GM10266 (cell line): ENCODE measurements at regions not wholly inside any gene's neighbourhood (a gene's known extent, or its start where the extent isn't known, plus 50 kb on each side); places are given as distances from the start of the nearest gene placed in this dataset.
"Not testable (repeated sequence)": the region's sequence is repeated elsewhere in the genome, so short reads cannot be mapped to it uniquely, and the experiment has no call there.

Experiments used
- DNase-seq: peaks from one replicate; pipeline ENCODE4 v3.0.0; 2012; ENCODE audit errors: extremely low spot score
- TF ChIP-seq, protein P1 (sequence below): IDR thresholded peaks from 2 replicates; pipeline ENCODE4 v1.5.1; 2012; ENCODE audit warnings: mild to moderate bottlenecking, low read depth; ENCODE audit not compliant: control insufficient read depth, insufficient read depth; ENCODE audit errors: missing control alignments

DNA sequence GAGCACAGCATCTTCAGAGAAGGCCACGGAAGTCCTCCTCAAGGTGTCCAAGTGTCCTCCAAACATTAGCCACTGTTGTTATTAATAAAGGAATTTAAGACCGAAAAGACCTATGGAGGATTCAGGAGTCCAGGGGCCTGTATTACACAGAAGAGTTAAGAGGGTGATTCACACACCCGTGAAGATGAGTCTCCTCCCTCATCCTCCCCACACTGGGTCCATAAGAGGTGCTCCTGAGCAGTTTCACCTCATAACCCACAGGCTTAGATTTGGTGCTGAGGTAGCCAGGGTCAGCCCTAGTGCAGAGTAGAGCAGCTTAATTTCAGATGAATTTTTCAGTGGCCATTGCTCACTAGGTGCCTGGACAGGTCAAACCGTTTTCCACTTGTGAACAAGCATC, 65.3 kb downstream of the PRR18 start:
- TF ChIP-seq, protein P1, sequence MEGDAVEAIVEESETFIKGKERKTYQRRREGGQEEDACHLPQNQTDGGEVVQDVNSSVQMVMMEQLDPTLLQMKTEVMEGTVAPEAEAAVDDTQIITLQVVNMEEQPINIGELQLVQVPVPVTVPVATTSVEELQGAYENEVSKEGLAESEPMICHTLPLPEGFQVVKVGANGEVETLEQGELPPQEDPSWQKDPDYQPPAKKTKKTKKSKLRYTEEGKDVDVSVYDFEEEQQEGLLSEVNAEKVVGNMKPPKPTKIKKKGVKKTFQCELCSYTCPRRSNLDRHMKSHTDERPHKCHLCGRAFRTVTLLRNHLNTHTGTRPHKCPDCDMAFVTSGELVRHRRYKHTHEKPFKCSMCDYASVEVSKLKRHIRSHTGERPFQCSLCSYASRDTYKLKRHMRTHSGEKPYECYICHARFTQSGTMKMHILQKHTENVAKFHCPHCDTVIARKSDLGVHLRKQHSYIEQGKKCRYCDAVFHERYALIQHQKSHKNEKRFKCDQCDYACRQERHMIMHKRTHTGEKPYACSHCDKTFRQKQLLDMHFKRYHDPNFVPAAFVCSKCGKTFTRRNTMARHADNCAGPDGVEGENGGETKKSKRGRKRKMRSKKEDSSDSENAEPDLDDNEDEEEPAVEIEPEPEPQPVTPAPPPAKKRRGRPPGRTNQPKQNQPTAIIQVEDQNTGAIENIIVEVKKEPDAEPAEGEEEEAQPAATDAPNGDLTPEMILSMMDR: no peak
- no peak for DNase-seq

DNA sequence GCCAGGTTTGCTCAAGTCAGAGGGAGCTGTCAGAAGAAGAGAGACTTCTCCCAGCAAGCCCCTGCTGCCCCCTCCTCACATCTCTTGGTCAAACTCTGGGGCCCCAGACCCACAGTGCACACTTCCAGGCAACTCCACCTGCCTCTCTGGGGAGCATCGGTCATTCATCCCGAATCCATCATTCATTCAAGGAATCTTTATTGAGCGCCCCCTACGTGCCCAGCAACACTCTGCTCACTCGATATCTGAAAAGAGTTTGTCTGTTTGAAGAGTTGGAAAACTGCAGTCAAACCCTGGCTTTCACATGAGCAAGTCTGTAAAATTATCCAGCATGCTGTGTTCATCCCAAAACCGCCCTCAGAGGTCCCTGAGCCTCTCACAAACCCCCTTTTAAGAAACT, 66.2 kb downstream of the PRR18 start:
- no peak for DNase-seq

DNA sequence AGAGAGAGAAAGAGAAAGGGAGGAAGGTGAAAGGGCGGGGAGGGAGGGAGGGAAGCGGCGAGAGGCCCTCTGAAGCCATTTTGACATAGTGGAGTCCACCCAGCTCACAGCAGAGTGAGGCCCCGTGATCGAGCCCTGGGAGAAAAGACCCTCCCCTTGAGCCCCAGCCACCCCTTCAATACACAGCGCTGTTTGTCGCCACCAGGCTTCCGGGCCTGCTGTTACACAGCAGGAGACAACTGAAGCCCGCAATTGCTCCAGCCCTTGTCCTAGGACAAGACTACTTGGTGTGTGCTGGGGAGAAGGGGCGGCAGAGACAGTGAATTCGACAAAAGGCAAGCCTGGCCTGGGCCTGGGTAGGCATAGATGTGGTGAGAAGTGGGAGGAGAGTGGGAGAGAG, 67.3 kb downstream of the PRR18 start:
- TF ChIP-seq, protein P1: no peak
- DNase-seq: no peak

More for the DNA sequence above, 66.2 kb downstream of the PRR18 start:
- TF ChIP-seq, protein P1: no peak

DNA sequence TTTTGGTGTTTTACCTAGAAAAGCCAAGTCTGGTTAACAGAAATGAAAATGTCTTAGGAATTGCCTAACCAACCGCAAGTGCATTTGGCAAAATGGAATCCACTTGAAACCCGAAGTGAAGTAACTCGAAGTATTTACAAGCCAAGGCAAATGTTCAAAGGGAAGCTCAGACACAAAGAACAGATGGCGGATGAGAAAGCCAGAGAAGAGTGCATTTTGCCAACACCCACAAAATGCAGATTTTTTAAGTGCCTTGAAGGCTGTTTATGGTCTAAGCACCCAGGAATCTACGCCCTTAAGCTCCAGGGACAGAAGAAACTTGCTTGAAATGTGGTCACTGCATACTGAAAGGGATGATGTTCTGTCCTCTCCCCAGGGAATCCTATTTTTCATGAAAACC, 70.0 kb upstream of the TBXT start:
- no peak for DNase-seq
- TF ChIP-seq, protein P1: no peak

DNA sequence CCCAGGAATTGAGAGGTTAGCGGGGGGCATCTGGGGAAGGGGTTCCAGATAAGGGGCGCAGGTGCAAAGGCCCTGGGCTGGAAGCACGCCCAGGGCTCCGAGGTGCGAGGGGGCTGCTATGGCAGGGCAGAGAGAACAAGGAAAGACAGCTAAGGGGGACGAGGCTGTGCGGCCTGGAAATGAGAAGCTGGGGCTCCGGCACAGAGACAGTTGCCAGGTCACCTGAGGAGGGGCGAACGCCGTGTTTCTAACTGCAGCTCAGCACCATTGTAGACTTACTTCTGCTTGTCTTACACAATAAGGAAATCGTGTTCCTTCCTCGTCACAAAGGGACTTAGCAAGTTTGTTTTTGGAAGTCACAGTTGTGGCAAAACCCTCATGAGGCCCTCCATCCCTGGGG, 68.9 kb upstream of the TBXT start:
- DNase-seq: no peak
- TF ChIP-seq, protein P1: no peak

DNA sequence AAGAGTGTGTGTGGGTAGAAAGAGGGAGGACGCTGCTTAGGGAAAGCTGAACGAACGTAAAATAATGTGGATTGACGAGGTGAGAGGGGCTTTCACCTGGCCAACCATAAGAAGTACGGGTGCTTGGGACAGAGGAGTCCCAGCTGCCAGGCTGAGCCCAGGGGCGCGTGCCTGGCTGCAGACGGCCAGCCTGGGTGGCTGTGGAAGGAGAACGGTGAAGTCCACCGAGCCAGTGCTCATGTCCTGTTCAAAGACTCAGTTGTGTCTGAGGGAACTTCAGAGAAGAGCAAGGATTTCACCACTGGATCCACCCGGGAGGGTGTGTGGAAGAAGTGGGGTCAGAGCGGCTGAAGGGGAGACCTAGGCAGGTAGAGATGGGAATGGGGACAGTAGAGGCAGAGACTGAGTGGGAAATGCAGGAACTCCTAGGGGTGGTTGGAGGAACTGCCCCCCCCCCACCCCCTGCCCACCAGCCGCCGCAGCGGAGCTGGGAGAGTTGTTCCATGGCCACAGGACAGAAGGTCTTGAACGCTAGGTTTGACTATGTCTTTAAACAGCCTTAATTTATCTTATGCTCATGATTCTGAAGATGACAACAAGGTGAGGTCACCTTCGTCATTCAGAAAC, 68.1 kb upstream of the TBXT start:
- no peak for DNase-seq
- TF ChIP-seq, protein P1: no peak

DNA sequence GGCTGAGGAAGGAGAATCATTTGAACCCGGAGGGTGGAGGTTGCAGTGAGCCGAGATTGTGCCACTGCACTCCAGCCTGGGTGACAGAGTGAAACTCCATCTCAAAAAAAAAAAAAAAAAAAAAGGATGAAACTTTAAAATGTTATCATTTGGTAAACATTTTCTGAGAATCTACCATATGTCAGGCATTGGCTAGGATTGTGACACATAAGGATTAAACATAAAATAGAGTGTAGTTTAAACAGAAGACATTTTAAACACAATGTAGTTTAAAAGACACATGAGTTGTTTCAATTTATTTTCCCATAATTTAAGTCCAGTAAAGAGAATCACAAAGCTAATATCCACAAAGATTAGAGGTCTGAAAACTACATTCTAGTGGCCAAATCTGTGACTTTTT, 63.5 kb upstream of the TBXT start:
- DNase-seq: not testable (repeated sequence)
